Neuron (in vitro differentiated cells): ENCODE measurements at regions not wholly inside any gene's neighbourhood (a gene's known extent, or its start where the extent isn't known, plus 50 kb on each side); places are given as distances from the start of the nearest gene placed in this dataset.
"Not testable (repeated sequence)": the region's sequence is repeated elsewhere in the genome, so short reads cannot be mapped to it uniquely, and the experiment has no call there.

ENCODE experiments used
- H2AFZ ChIP-seq: one replicate; pipeline ENCODE4 v1.6.1; 2013; ENCODE audit warnings: low read depth, mild to moderate bottlenecking, inconsistent platforms, low read length, moderate library complexity
- H3K27me3 ChIP-seq: one replicate; pipeline ENCODE4 v1.6.1; 2013; ENCODE audit warnings: low read length; ENCODE audit not compliant: insufficient read depth
- H3K36me3 ChIP-seq: one replicate; pipeline ENCODE4 v1.6.1; 2013; ENCODE audit warnings: low read length; ENCODE audit not compliant: insufficient read depth
- H3K4me1 ChIP-seq: one replicate; pipeline ENCODE4 v1.6.1; 2013; ENCODE audit warnings: low read length; ENCODE audit not compliant: insufficient read depth
- H3K4me3 ChIP-seq: 2 replicates; pipeline ENCODE4 v1.5.1; 2013; ENCODE audit warnings: mild to moderate bottlenecking, low read length, moderate library complexity
- H3K9me3 ChIP-seq: one replicate; pipeline ENCODE4 v1.6.1; 2013; ENCODE audit warnings: low read length

GRCh38 chr1:65538664-65539063, 118.2 kb downstream of the LEPR start:
- H3K9me3 ChIP-seq, result no peaks in the 10 kb centered on the region
- H3K4me3 ChIP-seq, result no peak overlapping the region
- no peak overlapping the region for H2AFZ ChIP-seq
- no peaks in the 10 kb centered on the region for H3K4me1 ChIP-seq
- H3K36me3 ChIP-seq, result no peaks in the 10 kb centered on the region
- H3K27me3 ChIP-seq, result no peaks in the 10 kb centered on the region

GRCh38 chr1:65539266-65540131, 119.0 kb downstream of the LEPR start:
- Histone ChIP-seq H2AFZ (no peak overlapping the region), H3K9me3 (no peaks in the 10 kb centered on the region), H3K4me1 (no peaks in the 10 kb centered on the region), H3K36me3 (no peaks in the 10 kb centered on the region), H3K27me3 (no peaks in the 10 kb centered on the region), H3K4me3 (no peak overlapping the region)

- H3K9me3 ChIP-seq, result no peaks in the 10 kb centered on the region
- H3K36me3 ChIP-seq, result no peaks in the 10 kb centered on the region
- no peaks in the 10 kb centered on the region for H3K4me1 ChIP-seq
Observed at GRCh38 chr1:65541161-65541560, 120.7 kb downstream of the LEPR start.

GRCh38 chr1:65541865-65542264, 121.4 kb downstream of the LEPR start:
- Histone ChIP-seq H3K4me3 (no peak overlapping the region), H3K36me3 (no peaks in the 10 kb centered on the region), H3K4me1 (no peaks in the 10 kb centered on the region), H2AFZ (no peak overlapping the region), H3K27me3 (no peaks in the 10 kb centered on the region), H3K9me3 (no peaks in the 10 kb centered on the region)

More at GRCh38 chr1:65541161-65541560, 120.7 kb downstream of the LEPR start:
- Histone ChIP-seq H3K4me3 (no peak overlapping the region), H2AFZ (no peak overlapping the region), H3K27me3 (no peaks in the 10 kb centered on the region)

- not testable (repeated sequence) for H3K9me3 ChIP-seq, H3K4me1 ChIP-seq, H3K36me3 ChIP-seq, H3K27me3 ChIP-seq, H2AFZ ChIP-seq, H3K4me3 ChIP-seq
Observed at GRCh38 chr1:65542592-65542991, 122.1 kb downstream of the LEPR start.

- H3K9me3 ChIP-seq, H3K27me3 ChIP-seq, H2AFZ ChIP-seq, H3K36me3 ChIP-seq, H3K4me3 ChIP-seq, H3K4me1 ChIP-seq: not testable (repeated sequence)
Observed at GRCh38 chr1:65550306-65551010, 130.0 kb downstream of the LEPR start.

- H3K27me3 ChIP-seq, H3K36me3 ChIP-seq, H3K4me3 ChIP-seq, H3K9me3 ChIP-seq, H2AFZ ChIP-seq, H3K4me1 ChIP-seq: not testable (repeated sequence)
Observed at GRCh38 chr1:65552484-65552883, 132.0 kb downstream of the LEPR start.

GRCh38 chr1:65554086-65554764, 133.8 kb downstream of the LEPR start:
- not testable (repeated sequence) for H3K4me1 ChIP-seq, H3K9me3 ChIP-seq, H3K27me3 ChIP-seq, H3K36me3 ChIP-seq, H3K4me3 ChIP-seq
- peak overlapping the region; percentile 34 for H2AFZ ChIP-seq

- no peak overlapping the region for H3K4me3 ChIP-seq
- peaks cover 7% of the 10 kb centered on the region for H3K4me1 ChIP-seq
- no peaks in the 10 kb centered on the region for H3K9me3 ChIP-seq
- no peaks in the 10 kb centered on the region for H3K27me3 ChIP-seq
- no peaks in the 10 kb centered on the region for H3K36me3 ChIP-seq
- no peak overlapping the region for H2AFZ ChIP-seq
Observed at GRCh38 chr1:65554829-65555228, 134.4 kb downstream of the LEPR start.

GRCh38 chr1:65558215-65558614, 137.7 kb downstream of the LEPR start:
- H2AFZ ChIP-seq, result no peak overlapping the region
- peaks cover 7% of the 10 kb centered on the region for H3K4me1 ChIP-seq
- H3K4me3 ChIP-seq, result no peak overlapping the region
- no peaks in the 10 kb centered on the region for H3K9me3 ChIP-seq
- H3K36me3 ChIP-seq, result no peaks in the 10 kb centered on the region
- no peaks in the 10 kb centered on the region for H3K27me3 ChIP-seq

GRCh38 chr1:65564493-65564892, 144.0 kb downstream of the LEPR start:
- Histone ChIP-seq H3K4me3 (no peak overlapping the region), H2AFZ (no peak overlapping the region), H3K36me3 (no peaks in the 10 kb centered on the region), H3K4me1 (no peaks in the 10 kb centered on the region), H3K27me3 (no peaks in the 10 kb centered on the region), H3K9me3 (no peaks in the 10 kb centered on the region)

- Histone ChIP-seq H3K36me3 (no peaks in the 10 kb centered on the region), H3K4me3 (no peak overlapping the region), H3K9me3 (no peaks in the 10 kb centered on the region), H2AFZ (no peak overlapping the region), H3K27me3 (no peaks in the 10 kb centered on the region), H3K4me1 (no peaks in the 10 kb centered on the region)
Observed at GRCh38 chr1:65568285-65568684, 147.8 kb downstream of the LEPR start.

- Histone ChIP-seq H3K27me3 (no peaks in the 10 kb centered on the region), H3K36me3 (no peaks in the 10 kb centered on the region), H3K4me3 (no peak overlapping the region), H2AFZ (no peak overlapping the region), H3K9me3 (no peaks in the 10 kb centered on the region), H3K4me1 (no peaks in the 10 kb centered on the region)
Observed at GRCh38 chr1:65572701-65573421, 152.4 kb downstream of the LEPR start.
